Lower leg skin (tissue), 4 donors: ENCODE measurements at regions not wholly inside any gene's neighbourhood (a gene's known extent, or its start where the extent isn't known, plus 50 kb on each side); places are given as distances from the start of the nearest gene placed in this dataset.
A peak's percentile ranks its signal among the peaks of the same experiment; 100 is the strongest.
"Not testable (repeated sequence)": the region's sequence is repeated elsewhere in the genome, so short reads cannot be mapped to it uniquely, and the experiment has no call there.

Experiments used
- DNase-seq, 2 donors: peaks; one replicate each; pipeline ENCODE4 v3.0.0-alpha.2; 2019; ENCODE audit warnings: low spot score in 2 of 2
- H3K4me3 ChIP-seq: fragments of 200-600 bp; sonication (generic); 2 replicates; pipeline ENCODE4 v1.5.1; 2017; ENCODE audit warnings: mild to moderate bottlenecking, low read depth; ENCODE audit not compliant: poor library complexity, severe bottlenecking
- POLR2A ChIP-seq, 2 donors: fragments of 450-650 bp; IDR thresholded peaks; one replicate each; pipeline ENCODE4 v1.6.1; 2016 to 2017; ENCODE audit warnings: antibody characterized with exemption in 2 of 2, mild to moderate bottlenecking in 1 of 2, moderate library complexity in 1 of 2
- WGBS, 2 donors: methylation state at CpG; one replicate each; pipeline ENCODE4 v1.1.5; 2018; 5-methylcytosine and 5-hydroxymethylcytosine counted together
- intact Hi-C: fragments of 100-400 bp; cut with DNase I; formaldehyde crosslinking; loops from one replicate; pipeline ENCODE4 v1.15.0; 2023; ENCODE audit warnings: low total_unique reads
- TF ChIP-seq, protein P1 (sequence below), 3 donors: fragments of 450-650 bp; IDR thresholded peaks; one replicate each; pipeline ENCODE4 v1.5.1; 2016; ENCODE audit warnings: antibody characterized with exemption in 3 of 3, mild to moderate bottlenecking in 3 of 3, moderate library complexity in 2 of 3

DNA sequence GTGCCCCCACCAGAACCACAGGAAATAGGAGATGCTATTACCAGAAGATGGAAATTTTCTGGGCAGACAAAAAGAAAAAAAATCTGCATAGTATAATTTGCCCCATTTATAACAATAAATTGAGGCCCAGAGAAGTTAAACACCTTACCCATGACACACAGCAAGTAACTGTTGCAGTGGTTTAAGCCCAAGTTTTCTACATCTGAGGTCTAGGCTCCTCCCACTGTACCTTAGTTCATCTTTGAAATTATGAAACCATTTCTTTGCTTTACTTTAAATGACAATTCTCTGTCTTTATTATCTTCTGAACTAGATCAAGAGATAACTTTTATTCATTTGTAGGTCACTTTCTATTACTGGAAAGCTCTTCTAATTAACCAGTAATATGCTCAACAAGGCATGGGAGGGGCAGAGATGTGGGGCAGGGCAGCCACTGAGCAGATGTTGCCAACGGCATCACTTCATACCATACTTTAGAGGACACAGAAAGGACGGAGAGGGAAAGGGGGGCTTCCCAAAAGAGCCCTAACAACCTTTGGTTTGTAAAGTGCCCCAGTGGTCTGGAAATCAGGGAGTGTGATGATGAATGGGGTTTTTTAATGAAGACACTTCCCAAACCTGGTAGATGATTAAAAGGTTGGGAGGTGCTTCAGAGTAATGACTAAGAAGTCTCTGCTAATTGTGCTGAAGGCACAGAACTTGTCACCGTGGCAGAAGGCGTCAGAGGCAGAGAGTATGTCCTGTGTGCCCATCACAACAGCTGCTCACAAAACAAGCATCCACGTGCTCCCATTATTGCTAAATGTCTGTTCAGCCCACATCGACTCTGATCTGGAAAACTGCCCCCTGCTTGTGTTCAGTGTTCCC lies 342.5 kb downstream of the SHQ1 start:
- H3K4me3 ChIP-seq, result no peak overlapping the region
- 71% methylated on average over 6 of the region's 6 CpGs for WGBS, 2 donors
- intact Hi-C loops, result no loop called here
- TF ChIP-seq, protein P1, sequence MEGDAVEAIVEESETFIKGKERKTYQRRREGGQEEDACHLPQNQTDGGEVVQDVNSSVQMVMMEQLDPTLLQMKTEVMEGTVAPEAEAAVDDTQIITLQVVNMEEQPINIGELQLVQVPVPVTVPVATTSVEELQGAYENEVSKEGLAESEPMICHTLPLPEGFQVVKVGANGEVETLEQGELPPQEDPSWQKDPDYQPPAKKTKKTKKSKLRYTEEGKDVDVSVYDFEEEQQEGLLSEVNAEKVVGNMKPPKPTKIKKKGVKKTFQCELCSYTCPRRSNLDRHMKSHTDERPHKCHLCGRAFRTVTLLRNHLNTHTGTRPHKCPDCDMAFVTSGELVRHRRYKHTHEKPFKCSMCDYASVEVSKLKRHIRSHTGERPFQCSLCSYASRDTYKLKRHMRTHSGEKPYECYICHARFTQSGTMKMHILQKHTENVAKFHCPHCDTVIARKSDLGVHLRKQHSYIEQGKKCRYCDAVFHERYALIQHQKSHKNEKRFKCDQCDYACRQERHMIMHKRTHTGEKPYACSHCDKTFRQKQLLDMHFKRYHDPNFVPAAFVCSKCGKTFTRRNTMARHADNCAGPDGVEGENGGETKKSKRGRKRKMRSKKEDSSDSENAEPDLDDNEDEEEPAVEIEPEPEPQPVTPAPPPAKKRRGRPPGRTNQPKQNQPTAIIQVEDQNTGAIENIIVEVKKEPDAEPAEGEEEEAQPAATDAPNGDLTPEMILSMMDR (IDR thresholded peaks at IDR 0.05), result no peak
- no peak for TF ChIP-seq POLR2A (IDR thresholded peaks at IDR 0.05)
- DNase-seq, result no peak

DNA sequence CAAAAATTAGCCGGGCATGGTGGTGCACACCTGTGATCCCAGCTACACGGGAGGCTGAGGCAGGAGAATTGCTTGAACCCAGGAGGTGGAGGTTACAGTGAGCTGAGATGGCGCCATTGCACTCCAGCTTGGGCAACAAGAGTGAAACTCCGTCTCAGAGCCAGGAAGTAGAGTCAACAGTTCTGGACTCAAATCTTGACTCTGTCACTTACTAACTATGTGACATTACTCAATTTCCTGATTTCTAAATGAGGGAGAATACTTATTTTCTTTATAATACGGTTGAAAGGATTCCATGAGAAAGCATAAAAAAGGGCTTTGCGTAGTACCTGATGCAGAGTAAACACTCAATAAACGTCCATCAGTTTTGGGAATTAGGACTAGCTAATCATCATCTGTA lies 350.7 kb downstream of the SHQ1 start:
- 92 to 93% methylated on average over 7 of the region's 7 CpGs for WGBS, 2 donors
- DNase-seq, H3K4me3 ChIP-seq, intact Hi-C loops: not testable (repeated sequence)

DNA sequence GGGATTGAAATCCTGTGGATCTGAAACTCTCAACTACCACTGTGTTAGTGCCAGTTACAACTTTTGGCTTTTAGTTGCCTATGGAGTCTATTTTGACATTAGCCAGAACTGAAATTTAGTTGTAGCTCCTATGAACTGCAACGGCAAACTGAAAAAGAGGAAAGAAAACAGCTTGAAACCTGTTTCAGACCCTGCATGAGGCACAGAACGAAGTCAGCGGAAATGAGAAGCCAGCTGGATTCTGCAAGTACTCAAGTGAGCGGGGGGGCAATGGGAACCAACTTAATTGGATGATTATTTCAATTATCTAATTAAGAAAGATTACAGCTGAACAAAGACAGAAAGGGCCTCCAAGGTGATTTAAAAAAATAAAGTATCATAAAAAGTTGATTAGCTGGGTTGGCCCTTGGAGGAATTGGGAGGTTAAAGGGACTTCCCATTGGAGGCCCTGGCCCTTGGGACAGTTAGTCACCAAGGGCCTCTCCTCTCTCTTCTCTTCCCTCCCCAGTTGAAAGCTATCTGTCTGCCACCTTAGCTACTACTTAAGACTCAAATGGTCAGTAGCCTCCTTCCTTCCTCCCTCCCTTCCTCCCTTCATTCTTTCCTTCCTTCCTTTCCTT lies 352.1 kb downstream of the SHQ1 start:
- WGBS, 2 donors, result 62 to 71% methylated on average over 4 of the region's 4 CpGs
- intact Hi-C loops, result no loop called here
- TF ChIP-seq, protein P1 (IDR thresholded peaks at IDR 0.05), result no peak
- TF ChIP-seq POLR2A (IDR thresholded peaks at IDR 0.05), result no peak
- no peak for DNase-seq
- H3K4me3 ChIP-seq, result no peak overlapping the region

DNA sequence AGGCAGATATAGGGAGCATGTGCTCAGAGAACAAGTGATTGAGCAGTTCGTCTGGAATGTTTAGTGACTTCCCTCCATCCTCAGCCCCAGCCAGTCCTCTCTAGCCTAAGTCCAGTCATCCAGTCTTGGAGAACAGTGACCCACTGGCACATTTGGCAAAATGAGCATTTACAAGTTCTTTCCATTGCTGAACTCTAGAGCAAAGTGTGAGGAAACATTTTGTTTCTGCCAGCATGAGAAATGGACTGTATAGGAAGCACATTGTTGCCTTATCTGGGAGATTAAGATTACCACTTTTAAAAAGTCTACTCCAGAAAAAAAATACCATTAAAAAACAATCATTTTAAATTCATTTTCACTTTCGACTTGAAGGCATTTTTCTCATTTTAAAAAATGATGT lies 353.6 kb downstream of the SHQ1 start:
- no peak for TF ChIP-seq POLR2A (IDR thresholded peaks at IDR 0.05)
- TF ChIP-seq, protein P1 (IDR thresholded peaks at IDR 0.05), result no peak
- 61 to 83% methylated on average over 2 of the region's 2 CpGs for WGBS, 2 donors
- H3K4me3 ChIP-seq, result no peak overlapping the region
- no peak for DNase-seq
- intact Hi-C loops, result no loop called here

DNA sequence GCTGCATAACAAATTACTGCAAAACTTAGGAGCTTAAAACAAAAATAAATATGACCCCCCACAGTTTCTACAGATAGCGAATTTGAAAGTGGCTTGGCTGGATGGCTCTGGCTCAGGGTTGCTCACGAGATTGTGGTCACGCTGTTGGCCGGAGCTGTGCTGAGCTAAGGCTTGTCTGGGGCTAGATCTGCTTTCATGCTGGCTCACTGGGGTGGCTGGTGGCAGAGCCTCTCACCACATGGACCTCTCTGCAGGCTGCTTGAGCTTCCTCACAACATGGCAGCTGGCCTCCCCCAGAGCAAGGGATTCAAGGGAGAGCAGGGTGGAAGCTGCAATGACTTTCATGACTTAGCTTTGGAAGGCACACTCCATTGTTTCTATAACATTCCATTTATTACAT lies 354.1 kb downstream of the SHQ1 start:
- intact Hi-C loops, result no loop called here
- no peak overlapping the region for H3K4me3 ChIP-seq
- 91 to 92% methylated on average over 4 of the region's 4 CpGs for WGBS, 2 donors
- no peak for DNase-seq
- TF ChIP-seq POLR2A (IDR thresholded peaks at IDR 0.05), result no peak
- TF ChIP-seq, protein P1 (IDR thresholded peaks at IDR 0.05), result no peak

DNA sequence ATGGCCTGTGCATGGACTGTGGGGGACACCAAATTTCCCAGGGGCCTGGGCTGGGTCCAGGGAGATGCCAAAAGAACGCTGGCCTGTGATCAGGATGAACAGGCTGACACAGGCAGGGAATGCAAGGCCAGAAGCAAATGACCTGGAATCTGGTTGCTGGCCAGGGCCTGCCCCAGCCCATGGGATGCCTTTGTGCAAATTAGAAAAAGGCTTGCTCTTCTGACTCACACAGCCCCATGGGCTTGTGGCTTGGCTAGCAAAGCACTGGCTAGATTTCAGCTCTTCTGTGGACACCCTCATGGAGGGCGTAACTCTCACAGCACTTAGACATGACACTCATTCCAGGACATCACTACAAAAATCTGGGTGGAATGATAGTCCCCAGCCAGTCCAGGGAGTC lies 356.0 kb downstream of the SHQ1 start:
- no peak overlapping the region for H3K4me3 ChIP-seq
- 13 to 14% methylated on average over 2 of the region's 2 CpGs for WGBS, 2 donors
- peak; percentile 83 to 94 for DNase-seq
- intact Hi-C loops, result no loop called here
- TF ChIP-seq POLR2A (IDR thresholded peaks at IDR 0.05), result no peak
- TF ChIP-seq, protein P1 (IDR thresholded peaks at IDR 0.05), result no peak
